CD4-positive, alpha-beta T cell treated with Interleukin-4 for 4 hours (primary cell): ENCODE measurements at regions not wholly inside any gene's neighbourhood (a gene's known extent, or its start where the extent isn't known, plus 50 kb on each side); places are given as distances from the start of the nearest gene placed in this dataset.
"Not testable (repeated sequence)": the region's sequence is repeated elsewhere in the genome, so short reads cannot be mapped to it uniquely, and the experiment has no call there.

ENCODE experiments used
- DNase-seq: peaks from one replicate; pipeline ENCODE4 v3.0.0-alpha.2; 2020

DNA sequence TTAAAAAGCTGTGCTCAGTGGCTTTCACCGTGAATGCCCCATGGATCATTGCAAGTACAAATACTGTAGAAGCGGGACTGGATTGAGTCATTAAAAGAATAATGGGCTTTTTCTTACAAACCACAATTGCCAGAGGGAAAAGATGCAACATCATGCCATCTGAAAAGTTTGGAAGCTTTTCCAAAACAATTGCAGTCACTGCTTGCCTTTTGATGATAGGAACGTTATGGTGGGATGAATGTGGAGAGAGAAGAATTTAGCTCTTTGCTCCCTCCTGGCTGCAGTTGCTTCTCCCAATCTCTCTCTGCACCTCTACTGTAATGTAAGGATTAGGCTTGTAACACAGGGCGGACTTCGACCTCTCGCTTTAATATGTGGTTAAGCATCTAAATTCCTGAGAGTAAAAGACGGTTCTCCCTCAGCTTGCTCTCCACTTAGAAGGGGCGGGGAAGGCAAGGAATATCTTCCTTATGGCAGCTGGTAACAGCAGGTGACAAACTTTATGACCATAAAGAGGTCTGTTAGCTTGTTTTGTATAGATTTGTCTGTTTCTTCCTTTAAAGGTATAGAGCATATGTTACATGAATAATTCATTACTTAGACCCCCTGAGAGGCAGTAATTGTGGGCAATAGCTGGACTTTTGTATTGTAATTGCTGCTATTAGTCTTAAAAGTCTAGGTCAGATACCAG is 376.1 kb downstream of the UTRN start:
- DNase-seq: no peak

DNA sequence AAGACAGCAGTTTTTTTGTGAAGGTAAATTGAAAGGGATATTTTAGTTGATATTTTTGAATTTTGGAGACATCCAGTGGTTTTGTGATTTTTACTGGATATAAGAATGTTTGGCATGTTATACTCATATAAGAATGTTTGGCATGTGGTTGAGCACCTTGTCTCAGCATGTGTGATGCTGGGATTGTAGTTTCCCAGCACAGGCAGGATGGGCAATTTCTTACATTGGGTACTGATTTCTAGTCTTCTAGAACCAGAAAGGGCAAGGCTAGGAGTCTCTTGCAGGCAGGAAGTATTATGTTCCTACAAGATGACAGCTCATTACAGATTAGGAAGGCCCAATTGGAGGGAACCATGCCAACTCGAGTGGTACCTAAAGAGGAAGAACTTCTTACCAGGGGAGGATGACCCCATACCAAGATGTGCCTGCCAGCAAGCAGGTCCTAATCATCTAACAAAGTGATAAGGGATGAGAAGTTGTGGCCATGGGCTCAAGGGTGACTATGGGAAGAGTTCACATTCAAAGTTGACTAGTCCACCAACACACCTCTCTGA is 377.8 kb downstream of the UTRN start:
- DNase-seq: no peak

DNA sequence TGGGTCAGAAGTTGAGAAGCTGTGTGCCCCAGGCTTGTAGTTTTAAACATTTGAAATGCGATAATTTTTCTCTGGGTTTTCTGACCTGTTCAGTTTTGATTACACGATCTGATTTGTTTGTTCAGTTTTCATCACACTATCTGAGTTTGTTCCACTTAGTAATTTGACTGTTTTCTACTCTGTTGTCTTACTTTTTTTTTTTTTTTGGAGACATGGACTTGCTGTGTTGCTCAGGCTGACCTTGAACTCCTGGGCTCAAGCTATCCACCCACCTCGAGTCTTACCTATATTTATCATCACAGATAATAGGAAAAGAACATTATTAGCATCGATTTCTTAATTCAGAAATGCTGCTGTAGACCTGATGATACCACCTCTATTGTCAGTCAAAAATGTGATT is 379.1 kb downstream of the UTRN start:
- DNase-seq: no peak

DNA sequence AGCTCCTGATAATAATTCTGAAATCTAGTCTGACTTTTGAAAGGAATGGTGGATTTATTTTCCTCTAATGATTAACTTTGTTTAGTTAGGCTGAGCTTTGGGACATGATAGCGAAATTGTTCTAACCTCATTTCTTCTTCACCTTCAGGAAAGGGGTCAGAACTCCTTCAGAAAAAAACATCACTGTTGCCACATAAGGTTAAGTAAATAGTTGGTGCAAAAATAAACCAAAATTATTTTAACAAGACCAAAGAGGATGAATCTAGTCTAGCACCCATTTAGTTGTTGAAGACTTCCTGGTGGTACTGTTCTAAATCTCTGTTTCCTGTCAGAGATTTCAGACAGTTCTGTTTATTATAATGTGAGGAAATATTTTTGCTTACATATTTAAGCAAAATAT is 379.8 kb downstream of the UTRN start:
- DNase-seq: no peak

DNA sequence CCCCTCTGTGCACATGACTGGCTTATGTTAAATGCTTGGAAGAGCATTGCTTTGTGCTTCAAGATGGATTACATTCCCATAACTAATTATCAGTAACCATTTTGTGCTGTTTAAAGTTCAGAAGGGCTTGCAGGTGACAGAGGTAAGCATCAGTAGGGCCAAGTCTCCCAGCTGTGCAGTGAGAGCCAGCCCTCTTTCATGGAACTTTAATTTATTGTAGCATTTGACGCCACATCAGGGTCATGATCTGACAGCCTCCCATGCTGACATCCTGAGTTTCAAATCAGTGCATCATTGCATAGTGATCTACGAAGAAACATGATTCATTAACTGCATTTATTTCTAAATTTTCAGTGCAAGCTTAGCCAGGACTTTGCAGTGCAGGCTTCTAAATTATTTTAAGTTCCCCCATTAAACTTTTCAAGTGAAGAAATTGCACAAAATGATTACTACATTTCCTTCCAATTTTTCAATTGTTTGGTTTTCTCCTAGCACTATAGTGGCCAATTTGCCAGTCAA is 380.9 kb downstream of the UTRN start:
- DNase-seq: no peak

DNA sequence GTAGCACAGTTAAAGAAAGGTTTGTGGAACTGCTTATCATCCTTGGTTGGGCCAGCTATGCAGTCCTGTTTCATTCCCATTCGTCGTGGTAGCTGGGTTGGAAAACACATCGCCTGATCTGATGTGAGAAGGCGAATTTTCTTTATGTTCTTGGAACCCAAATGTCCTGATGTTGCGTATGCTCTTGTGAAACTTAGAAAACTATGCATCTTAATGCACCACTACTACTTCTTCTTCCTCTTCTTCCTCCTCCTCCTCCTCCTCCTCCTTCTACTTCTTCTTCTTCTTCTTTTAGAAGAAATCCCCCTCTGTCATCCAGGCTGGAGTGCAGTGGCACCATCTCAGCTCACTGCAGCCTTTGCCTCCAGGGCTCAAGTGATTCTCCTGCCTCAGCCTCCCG is 381.6 kb downstream of the UTRN start:
- DNase-seq: no peak

DNA sequence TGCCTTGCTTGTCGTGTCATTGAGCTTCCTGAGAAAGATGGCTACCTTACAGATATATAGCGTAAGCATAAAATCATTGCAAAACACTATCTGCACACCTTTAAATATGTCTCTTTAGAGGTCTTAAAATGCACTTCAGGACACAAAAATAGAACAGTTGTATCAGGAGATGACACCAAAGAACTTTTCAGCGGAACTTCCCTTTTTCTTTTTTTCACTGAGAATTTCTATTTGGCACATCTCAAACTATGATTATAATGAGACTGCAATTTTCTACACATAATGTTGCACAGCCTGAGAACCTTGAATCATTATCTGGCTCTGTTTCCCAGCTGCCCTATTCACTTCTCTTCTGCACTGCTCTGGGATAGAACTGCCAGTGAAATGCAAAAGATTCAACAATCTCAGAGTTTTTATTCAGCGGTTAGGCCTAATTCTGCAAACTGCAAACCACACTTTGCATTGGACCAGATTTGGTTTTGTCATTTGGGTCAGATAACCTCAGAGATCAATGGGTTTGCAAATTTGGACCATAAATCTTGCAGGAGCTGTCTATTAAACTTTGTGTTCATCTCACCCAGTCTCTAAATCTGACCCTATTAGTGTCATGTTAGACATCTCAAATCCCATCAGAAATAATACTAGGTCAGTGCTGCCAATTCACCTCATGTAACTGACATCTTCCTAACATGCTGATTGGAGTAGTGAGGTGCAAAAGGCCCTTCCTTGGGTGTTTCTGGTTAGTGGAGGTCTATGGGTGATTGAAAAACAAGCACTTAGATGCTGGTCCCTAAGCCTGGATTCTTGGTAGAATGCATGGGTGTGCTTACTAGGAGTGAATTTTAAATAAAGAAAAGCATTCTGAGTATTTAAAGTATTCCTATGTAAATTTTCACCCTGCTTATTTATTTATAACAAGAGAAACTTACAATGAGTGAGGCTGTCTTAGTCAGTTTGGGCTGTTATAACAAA is 382.7 kb downstream of the UTRN start:
- DNase-seq: no peak

DNA sequence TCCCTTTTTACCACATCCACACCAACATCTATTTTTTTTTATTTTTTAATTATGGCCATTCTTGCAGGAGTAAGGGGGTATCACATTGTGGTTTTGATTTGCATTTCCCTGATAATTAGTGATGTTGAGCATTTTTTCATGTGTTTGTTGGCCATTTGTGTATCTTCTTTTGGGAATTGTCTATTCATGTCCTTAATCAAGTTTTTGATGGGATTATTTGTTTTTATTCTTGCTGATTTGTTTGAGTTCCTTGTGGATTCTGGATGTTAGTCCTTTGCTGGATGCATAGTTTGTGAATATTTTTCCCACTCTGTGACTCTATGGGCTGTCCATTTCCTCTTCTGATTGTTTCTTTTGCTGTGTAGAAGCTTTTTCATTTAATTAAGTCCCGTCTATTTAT is 385.1 kb downstream of the UTRN start:
- not testable (repeated sequence) for DNase-seq

DNA sequence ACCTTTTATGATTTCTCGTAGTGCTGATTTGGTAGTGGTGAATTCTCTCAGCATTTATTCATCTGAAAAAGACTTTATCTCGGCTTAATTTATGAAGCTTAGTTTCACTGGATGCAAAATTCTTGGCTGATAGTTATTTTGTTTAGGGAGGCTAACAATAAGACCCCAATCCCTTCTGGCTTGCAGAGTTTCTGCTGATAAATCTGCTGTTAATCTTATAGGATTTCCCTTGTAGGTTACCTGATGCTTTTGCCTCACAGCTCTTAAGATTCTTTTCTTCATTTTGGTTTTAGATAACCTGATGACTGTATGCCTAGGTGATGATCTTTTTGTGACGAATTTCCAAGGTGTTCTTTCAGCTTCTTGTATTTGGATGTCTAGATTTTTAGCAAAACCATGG is 388.7 kb downstream of the UTRN start:
- no peak for DNase-seq

DNA sequence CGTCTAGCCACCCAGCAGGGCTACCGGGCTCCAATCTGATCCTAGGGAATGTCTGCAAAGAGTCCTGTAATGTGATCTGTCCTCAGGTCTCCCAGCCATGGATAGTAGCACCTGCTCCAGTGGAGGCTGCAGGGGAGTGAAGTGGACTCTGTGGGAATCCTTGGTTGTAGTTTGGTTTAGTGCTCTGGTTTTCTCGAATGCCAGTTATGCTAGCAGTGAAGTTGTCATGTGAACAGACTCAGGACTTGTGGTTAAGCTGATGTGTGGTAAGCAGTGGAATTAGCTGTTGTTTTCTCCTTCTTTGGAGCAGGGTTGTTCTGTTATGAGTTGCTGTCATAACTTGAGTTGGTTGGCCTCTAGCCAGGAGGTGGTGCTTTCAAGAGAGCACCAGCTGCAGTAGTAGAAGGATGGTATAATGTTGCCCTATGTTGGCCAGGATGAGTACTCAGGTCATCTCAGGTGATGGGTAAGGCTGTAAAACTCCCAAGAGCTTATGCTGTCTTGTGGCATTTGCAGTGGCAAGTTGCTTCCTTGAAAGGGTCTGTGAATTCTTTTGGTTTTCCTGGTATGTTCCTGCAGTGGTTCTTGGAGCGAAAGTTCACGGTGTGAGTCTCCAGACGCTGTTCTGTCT is 390.2 kb downstream of the UTRN start:
- peak; percentile 41 for DNase-seq

DNA sequence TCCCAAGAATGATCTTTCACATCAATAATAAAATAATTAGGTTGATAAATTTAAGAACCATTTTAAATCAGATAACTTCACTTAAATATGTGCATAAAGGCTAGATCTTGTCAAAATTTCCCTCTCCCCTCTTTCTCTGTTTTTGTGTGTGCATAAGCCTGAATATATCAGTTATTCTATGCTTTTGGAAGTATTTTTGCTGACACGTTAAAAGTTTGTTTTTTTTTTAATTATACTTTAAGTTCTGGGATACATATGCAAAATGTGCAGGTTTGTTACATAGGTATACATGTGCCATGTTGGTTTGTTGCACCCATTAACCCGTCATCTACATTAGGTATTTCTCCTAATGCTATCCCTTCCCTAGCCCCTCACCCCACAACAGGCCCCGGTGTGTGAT is 391.2 kb downstream of the UTRN start:
- not testable (repeated sequence) for DNase-seq

DNA sequence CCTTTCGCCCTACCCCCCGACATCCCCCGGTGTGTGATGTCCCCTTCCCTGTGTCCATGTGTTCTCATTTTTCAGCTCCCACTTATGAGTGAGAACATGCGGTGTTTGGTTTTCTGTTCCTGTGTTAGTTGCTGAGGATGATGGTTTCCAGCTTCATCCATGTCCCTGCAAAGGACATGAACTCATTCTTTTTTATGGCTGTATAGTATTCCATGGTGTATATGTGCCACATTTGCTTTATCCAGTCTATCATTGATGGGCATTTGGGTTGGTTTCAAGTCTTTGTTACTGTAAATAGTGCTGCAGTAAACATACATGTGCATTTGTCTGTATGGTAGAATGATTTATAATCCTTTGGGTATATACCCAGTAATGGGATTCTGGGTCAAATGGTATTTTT is 392.1 kb downstream of the UTRN start:
- not testable (repeated sequence) for DNase-seq

DNA sequence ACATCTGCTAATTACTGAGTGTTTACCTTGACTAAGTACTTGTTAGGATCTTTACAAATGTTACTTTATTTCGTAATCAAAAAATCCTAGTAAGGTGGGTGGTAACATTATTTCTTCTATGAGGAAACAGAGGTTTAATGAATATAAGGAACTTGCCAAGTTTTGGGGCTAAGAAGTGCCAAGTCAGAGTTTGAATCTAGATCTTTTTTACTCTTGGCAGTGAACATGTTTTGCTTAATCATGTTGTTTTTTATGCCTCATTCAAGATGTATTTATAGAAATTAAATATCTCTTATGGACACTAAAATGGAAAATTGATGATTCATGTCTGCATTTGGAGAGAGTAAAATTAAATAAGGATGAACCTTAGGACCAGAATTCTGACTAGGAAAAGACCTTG is 393.7 kb downstream of the UTRN start:
- DNase-seq: no peak

DNA sequence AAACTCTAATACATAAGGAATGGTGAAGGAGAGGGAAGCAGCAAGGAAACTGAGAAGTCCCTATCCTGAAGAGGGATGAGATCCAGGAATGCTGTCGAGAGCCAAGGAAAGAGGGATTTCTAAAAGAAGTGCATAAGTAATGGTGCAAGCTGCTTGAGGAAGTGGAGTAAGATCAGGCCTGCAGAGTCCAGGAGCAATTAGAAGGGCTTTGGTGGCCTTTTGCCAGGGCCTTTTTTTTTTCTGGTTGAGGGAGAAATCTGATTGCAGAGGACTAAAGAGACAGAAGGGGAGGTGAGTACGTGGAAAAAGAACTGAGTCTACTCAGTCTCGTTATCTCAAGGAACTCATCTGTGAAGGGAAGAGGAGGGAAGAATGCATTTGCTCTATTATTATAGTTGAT is 396.2 kb downstream of the UTRN start:
- no peak for DNase-seq

DNA sequence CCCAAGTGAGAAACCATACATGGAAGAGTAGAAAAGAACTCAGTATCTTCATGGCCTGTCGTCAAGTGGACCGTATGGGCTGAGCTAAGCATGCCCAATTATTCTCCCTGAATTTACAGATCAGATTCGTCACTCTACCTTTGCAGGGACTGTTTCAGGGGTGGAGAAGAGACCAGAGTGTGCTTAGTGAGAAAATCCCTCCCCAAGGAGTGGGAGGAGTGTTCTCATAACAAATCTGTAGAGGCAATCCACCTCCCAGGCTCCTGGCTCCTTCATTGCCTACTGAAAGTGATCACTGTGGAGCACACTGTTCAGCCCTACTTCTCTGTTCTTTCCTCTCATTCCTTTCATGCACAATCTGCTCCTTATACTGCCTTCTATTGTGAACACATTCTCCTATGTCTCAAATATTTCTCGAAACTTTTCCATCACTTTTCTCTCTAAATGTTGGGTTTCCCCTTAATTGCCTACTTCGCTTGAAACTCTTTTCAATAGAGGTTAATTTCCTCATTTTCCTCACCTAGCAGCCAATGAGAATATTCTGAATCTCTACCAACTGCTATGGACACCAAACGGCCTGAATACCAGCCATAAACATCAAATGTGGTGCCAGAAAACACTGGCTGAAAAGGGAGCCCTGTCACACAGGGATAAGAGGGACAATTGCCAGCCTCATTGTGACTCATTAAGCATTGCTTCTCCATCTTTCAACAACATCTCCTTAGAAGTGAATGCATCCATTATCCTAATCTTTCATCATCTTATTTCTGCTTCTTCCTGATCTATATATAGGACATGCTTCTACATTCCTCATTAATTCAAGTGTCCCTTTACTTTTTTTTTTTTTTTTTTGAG is 398.3 kb downstream of the UTRN start:
- DNase-seq: no peak

DNA sequence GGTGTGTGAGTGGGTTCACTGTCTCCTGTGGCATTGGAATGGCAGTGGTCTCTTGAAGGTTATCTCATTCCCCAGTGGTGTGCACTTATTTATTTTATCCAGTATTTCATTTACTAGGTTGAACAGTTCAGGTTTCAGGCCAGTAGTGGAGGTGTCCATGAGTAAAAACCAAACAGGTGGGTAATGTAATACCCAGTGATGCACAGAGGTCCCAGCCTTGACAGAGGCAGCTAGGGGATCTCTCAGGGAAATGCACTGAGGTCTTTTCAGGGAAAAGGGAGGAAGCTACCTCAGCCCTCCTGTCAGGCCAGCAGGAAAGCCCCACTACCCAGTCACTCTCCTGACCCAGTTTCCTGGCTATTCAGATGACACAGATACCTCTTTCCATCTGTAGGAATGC is 403.6 kb downstream of the UTRN start:
- DNase-seq: no peak

DNA sequence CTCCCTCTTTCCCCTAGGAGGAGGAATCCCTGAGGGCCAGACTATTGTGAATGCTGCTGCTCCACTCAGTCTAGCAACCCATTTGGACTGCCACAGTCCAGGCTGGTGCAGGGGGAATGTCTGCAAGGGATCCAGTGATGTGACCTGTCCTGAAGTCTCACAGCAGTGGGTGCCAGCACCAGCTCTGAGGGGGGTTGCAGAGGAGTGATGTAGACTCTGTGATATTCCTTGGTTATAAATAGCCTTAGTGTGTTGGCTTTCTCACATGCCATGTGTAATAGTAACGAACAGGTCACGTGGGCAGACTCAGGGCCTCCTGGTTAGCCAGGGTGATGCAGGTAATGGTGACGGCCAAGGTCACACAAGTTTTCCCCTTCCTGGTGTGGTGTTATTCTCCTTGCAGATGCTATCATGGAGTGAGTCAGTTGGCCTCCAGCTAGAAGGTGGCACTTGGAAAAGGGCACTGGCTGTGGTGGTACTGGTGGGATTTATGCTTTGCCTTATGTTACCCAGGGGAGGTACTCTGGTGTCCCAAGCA is 404.4 kb downstream of the UTRN start:
- no peak for DNase-seq

DNA sequence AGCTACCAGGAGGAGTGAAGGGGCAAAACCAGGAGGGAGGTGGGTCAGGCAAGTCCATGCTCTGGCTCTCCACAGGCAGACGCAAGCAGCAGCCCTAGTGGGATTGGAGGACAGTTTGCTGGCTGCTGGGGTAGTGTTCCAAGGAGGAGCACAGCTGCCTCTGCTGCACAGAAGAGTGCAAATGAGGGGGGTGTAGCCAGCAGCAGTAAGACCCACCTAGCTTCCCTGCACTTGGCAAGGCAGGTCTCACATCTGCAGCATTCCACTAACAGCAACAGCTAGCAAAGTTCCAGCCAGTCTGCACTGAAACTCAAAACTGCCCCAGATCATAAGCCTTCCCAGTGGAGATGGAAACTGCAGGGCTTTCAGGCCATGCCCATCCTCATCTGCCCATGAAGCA is 405.0 kb downstream of the UTRN start:
- no peak for DNase-seq

DNA sequence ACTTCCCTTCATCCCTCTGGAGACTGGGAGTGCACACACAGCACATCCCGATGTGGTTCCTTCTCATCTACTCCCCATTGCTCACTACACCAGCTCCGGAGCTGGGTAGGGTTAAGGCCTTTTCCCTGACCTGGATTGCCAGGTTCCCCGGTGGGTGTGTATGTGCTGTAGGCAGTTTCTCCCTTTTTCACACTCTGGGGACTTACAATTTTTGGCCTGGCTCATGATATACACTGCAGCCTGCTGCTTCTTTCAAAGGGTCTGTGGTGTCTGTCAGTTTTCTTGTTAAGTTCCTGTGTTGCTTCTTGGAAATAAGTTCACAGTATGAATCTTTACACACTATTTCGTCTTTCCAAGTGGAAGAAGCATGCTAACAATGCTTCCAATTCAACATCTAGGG is 405.5 kb downstream of the UTRN start:
- DNase-seq: no peak

DNA sequence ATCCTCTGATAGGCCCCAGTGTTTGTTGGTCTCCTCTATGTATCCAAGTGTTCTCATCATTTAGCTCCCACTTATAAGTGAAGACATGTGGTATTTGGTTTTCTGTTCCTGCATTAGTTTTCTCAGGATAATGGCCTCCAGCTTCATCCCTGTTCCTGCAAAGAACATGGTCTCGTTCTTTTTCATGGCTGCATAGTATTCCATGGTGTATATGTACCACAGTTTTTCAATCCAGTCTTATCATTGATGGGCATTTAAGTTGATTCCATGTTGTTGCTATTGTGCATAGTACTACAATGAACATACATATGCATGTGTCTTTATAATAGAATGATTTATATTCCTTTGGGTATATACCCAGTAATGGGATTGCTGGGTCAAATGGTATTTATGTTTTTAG is 406.9 kb downstream of the UTRN start:
- DNase-seq: not testable (repeated sequence)

DNA sequence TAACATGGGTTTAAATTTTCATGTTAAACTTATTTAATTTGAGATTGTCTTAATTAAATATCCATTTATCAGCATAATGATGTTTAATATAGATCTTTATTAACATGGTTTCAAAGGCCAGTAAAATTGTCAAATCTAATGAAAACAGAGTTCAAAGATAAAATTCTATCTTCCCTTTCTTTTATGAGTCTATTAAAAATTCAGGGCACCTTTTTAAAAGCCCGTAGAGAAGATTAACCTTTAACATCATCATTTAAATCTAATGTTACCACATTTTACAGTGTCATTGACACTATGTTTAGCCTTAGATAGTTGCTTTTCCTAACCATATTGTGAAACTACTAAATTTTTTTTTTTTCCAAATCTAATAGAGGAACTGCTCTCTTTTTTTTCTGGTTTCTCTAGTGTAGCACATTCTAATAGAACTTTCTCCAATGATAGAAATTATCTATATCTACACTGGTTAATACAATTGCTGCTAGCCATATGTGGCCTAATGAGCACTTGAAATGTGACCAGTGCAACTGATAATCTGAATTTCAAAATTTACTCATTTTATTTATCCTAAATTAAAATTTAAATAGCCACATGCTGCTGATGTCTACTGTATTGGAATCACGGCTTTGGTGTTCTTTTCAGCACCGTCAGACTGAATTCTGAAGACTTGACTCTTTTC is 410.9 kb downstream of the UTRN start:
- DNase-seq: no peak
